ENCODE measurements at regions not wholly inside any gene's neighbourhood (a gene's known extent, or its start where the extent isn't known, plus 50 kb on each side); places are given as distances from the start of the nearest gene placed in this dataset.

- no peak for TF ChIP-seq CTCF (IDR thresholded peaks at IDR 0.05; ENCODE audit: insufficient read depth, missing control alignments)
- FAIRE-seq (no peak), DNase-seq (ENCODE audit: insufficient read length, low spot score) (no peak)
Observed at GRCh38 chr17:79155701-79156100, 81.1 kb downstream of the ENGASE start.

GRCh38 chr17:79154951-79155585, 80.4 kb downstream of the ENGASE start:
- DNase-seq (ENCODE audit: insufficient read length, low spot score) = no peak
- no peak for FAIRE-seq
- no peak for TF ChIP-seq CTCF (IDR thresholded peaks at IDR 0.05; ENCODE audit: insufficient read depth, missing control alignments)

GRCh38 chr17:79154446-79154845, 79.8 kb downstream of the ENGASE start:
- no peak for DNase-seq (ENCODE audit: insufficient read length, low spot score)
- no peak for TF ChIP-seq CTCF (IDR thresholded peaks at IDR 0.05; ENCODE audit: insufficient read depth, missing control alignments)
- no peak for FAIRE-seq

GRCh38 chr17:79153367-79154130, 78.9 kb downstream of the ENGASE start:
- DNase-seq (ENCODE audit: insufficient read length, low spot score) (no peak), FAIRE-seq (no peak)
- no peak for TF ChIP-seq CTCF (IDR thresholded peaks at IDR 0.05; ENCODE audit: insufficient read depth, missing control alignments)

GRCh38 chr17:79152636-79153035, 78.0 kb downstream of the ENGASE start:
- TF ChIP-seq CTCF (IDR thresholded peaks at IDR 0.05; ENCODE audit: insufficient read depth, missing control alignments) = no peak
- DNase-seq (ENCODE audit: insufficient read length, low spot score) (no peak), FAIRE-seq (no peak)

- FAIRE-seq (no peak), DNase-seq (ENCODE audit: insufficient read length, low spot score) (no peak)
- no peak for TF ChIP-seq CTCF (IDR thresholded peaks at IDR 0.05; ENCODE audit: insufficient read depth, missing control alignments)
Observed at GRCh38 chr17:79152110-79152509, 77.5 kb downstream of the ENGASE start.

- DNase-seq (ENCODE audit: insufficient read length, low spot score) (no peak), FAIRE-seq (no peak)
- no peak for TF ChIP-seq CTCF (IDR thresholded peaks at IDR 0.05; ENCODE audit: insufficient read depth, missing control alignments)
Observed at GRCh38 chr17:79150799-79151198, 76.2 kb downstream of the ENGASE start.
